ENCODE measurements at regions not wholly inside any gene's neighbourhood (a gene's known extent, or its start where the extent isn't known, plus 50 kb on each side); places are given as distances from the start of the nearest gene placed in this dataset.
A peak's percentile ranks its signal among the peaks of the same experiment; 100 is the strongest.

DNA sequence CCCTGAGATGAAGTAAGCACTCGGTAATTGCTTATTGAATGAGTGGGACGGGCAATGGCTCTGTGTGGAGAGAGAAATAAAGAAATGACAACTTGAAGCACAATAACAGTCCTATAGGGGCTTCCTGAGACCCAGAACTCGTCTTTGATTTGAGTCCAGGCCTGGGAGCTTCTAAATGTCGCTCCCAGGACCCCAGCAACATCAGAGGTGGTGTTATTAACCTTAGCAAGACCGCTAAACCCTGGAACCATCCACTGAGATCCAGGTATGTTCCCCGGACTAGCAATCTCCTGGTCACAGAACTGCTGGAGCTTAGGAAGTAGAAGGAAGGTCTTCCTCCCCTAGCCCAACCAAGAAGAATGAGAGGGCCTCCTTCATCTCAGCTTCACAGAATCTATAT is 160.0 kb downstream of the MINAR1 start:
- Mint-ChIP-seq H3K27me3 (ENCODE audit: low read depth) (peaks cover 14% of the 10 kb centered on the region), H3K9me3 (no peaks in the 10 kb centered on the region), H3K4me3 (no peak overlapping the region), H3K27ac (no peak overlapping the region), H3K36me3 (ENCODE audit: low read depth) (no peaks in the 10 kb centered on the region), H3K4me1 (no peaks in the 10 kb centered on the region)
- no peak for TF ChIP-seq CTCF (IDR thresholded peaks at IDR 0.05; ENCODE audit: unreplicated experiment in 3 of 3)

GRCh38 chr15:79593119-79593869 is 161.2 kb downstream of the MINAR1 start:
- Mint-ChIP-seq H3K27me3 (ENCODE audit: low read depth) (peaks cover 23% of the 10 kb centered on the region), H3K4me1 (no peaks in the 10 kb centered on the region), H3K9me3 (no peaks in the 10 kb centered on the region), H3K27ac (no peak overlapping the region), H3K36me3 (ENCODE audit: low read depth) (no peaks in the 10 kb centered on the region), H3K4me3 (no peak overlapping the region)
- TF ChIP-seq CTCF (IDR thresholded peaks at IDR 0.05; ENCODE audit: unreplicated experiment in 3 of 3), result peak; percentile 33 to 41 (median 33)

- Mint-ChIP-seq H3K4me1 (no peaks in the 10 kb centered on the region), H3K4me3 (no peak overlapping the region), H3K27ac (no peak overlapping the region), H3K27me3 (ENCODE audit: low read depth) (peaks cover 32% of the 10 kb centered on the region), H3K9me3 (peaks cover 3% of the 10 kb centered on the region), H3K36me3 (ENCODE audit: low read depth) (no peaks in the 10 kb centered on the region)
- TF ChIP-seq CTCF (IDR thresholded peaks at IDR 0.05; ENCODE audit: unreplicated experiment in 3 of 3), result no peak
Measured at GRCh38 chr15:79595306-79595705, 163.2 kb downstream of the MINAR1 start.

- no peak overlapping the region for H3K4me3 Mint-ChIP-seq
- no peaks in the 10 kb centered on the region for H3K36me3 Mint-ChIP-seq (ENCODE audit: low read depth)
- no peak overlapping the region for H3K27ac Mint-ChIP-seq
- peak; percentile 42 to 62 (median 55) for TF ChIP-seq CTCF (IDR thresholded peaks at IDR 0.05; ENCODE audit: unreplicated experiment in 3 of 3)
- peaks cover 5% of the 10 kb centered on the region for H3K4me1 Mint-ChIP-seq
- peaks cover 32% of the 10 kb centered on the region for H3K27me3 Mint-ChIP-seq (ENCODE audit: low read depth)
- peaks cover 3% of the 10 kb centered on the region for H3K9me3 Mint-ChIP-seq
Measured at GRCh38 chr15:79595995-79596622, 164.0 kb downstream of the MINAR1 start.

GRCh38 chr15:79598639-79599038 is 166.5 kb downstream of the MINAR1 start:
- H3K4me3 Mint-ChIP-seq, result no peak overlapping the region
- H3K4me1 Mint-ChIP-seq, result peaks cover 28% of the 10 kb centered on the region
- no peak for TF ChIP-seq CTCF (IDR thresholded peaks at IDR 0.05; ENCODE audit: unreplicated experiment in 3 of 3)
- H3K36me3 Mint-ChIP-seq (ENCODE audit: low read depth), result no peaks in the 10 kb centered on the region
- peaks cover 28% of the 10 kb centered on the region for H3K27me3 Mint-ChIP-seq (ENCODE audit: low read depth)
- no peak overlapping the region for H3K27ac Mint-ChIP-seq
- peaks cover 3% of the 10 kb centered on the region for H3K9me3 Mint-ChIP-seq
